ENCODE measurements at regions not wholly inside any gene's neighbourhood (a gene's known extent, or its start where the extent isn't known, plus 50 kb on each side); places are given as distances from the start of the nearest gene placed in this dataset.

- DNase-seq, result no peak
Observed at GRCh38 chr6:9507136-9507895, 907.6 kb downstream of the TFAP2A start.

GRCh38 chr6:9504191-9504590, 910.7 kb downstream of the TFAP2A start:
- no peak for DNase-seq

- no peak for DNase-seq
Observed at GRCh38 chr6:9503111-9503761, 911.6 kb downstream of the TFAP2A start.

- DNase-seq, result no peak
Observed at GRCh38 chr6:9499709-9500108, 915.2 kb downstream of the TFAP2A start.

- no peak for DNase-seq
Observed at GRCh38 chr6:9496837-9497236, 918.0 kb downstream of the TFAP2A start.

- no peak for DNase-seq
Observed at GRCh38 chr6:9494864-9495263, 920.0 kb downstream of the TFAP2A start.

GRCh38 chr6:9492790-9493189, 922.1 kb downstream of the TFAP2A start:
- no peak for DNase-seq

- DNase-seq, result no peak
Observed at GRCh38 chr6:9487128-9487527, 927.7 kb downstream of the TFAP2A start.

- no peak for DNase-seq
Observed at GRCh38 chr6:9485992-9486391, 928.9 kb downstream of the TFAP2A start.

- no peak for DNase-seq
Observed at GRCh38 chr6:9484686-9485085, 930.2 kb downstream of the TFAP2A start.

- no peak for DNase-seq
Observed at GRCh38 chr6:9484091-9484490, 930.8 kb downstream of the TFAP2A start.

GRCh38 chr6:9482030-9482738, 932.7 kb downstream of the TFAP2A start:
- no peak for DNase-seq

- no peak for DNase-seq
Observed at GRCh38 chr6:9481292-9482029, 933.4 kb downstream of the TFAP2A start.

- DNase-seq, result no peak
Observed at GRCh38 chr6:9468277-9468676, 946.6 kb downstream of the TFAP2A start.

- no peak for DNase-seq
Observed at GRCh38 chr6:9467741-9468140, 947.1 kb downstream of the TFAP2A start.

- no peak for DNase-seq
Observed at GRCh38 chr6:9464583-9464982, 950.3 kb downstream of the TFAP2A start.

GRCh38 chr6:9463311-9463710, 951.6 kb downstream of the TFAP2A start:
- no peak for DNase-seq

- DNase-seq, result no peak
Observed at GRCh38 chr6:9461188-9461587, 953.7 kb downstream of the TFAP2A start.

- DNase-seq, result no peak
Observed at GRCh38 chr6:9458424-9458823, 956.5 kb downstream of the TFAP2A start.

- no peak for DNase-seq
Observed at GRCh38 chr6:9455864-9456658, 958.8 kb downstream of the TFAP2A start.

- DNase-seq, result no peak
Observed at GRCh38 chr6:9439621-9440330, 975.1 kb downstream of the TFAP2A start.

- DNase-seq, result no peak
Observed at GRCh38 chr6:9437836-9438235, 977.0 kb downstream of the TFAP2A start.
